Body of pancreas (tissue), 4 donors: ENCODE measurements at regions not wholly inside any gene's neighbourhood (a gene's known extent, or its start where the extent isn't known, plus 50 kb on each side); places are given as distances from the start of the nearest gene placed in this dataset.

Experiments
- ATAC-seq: fragments of 150-250 bp; one replicate; pipeline ENCODE4 v1.9.1; 2016
- DNase-seq, 4 donors: peaks; one replicate each; pipeline ENCODE4 v3.0.0-alpha.2; 2019
- H3K27ac ChIP-seq, 4 donors: fragments of 200-600 bp; sonication (generic); 1 replicate in 3 of 4; 2 replicates in 1 of 4; pipeline versions ENCODE4 v1.5.1 to v1.6.1; 2016 to 2019; ENCODE audit warnings: mild to moderate bottlenecking in 1 of 4, mixed read lengths in 1 of 4, moderate library complexity in 1 of 4
- H3K27me3 ChIP-seq, 2 donors: fragments of 200-600 bp; sonication (generic); one replicate each; pipeline ENCODE4 v1.6.0; 2016; ENCODE audit warnings: mild to moderate bottlenecking in 1 of 2
- H3K36me3 ChIP-seq, 2 donors: fragments of 200-600 bp; sonication (generic); replicated peaks in 1 of 2; 2 replicates each; pipeline ENCODE4 v1.5.1; 2016; ENCODE audit warnings: low read depth in 2 of 2; ENCODE audit not compliant: insufficient read depth in 1 of 2
- H3K4me1 ChIP-seq: fragments of 200-600 bp; sonication (generic); one replicate; pipeline ENCODE4 v1.6.0; 2016
- H3K4me3 ChIP-seq, 2 donors: fragments of 200-600 bp; sonication (generic); 1 replicate in 1 of 2; 2 replicates in 1 of 2; pipeline ENCODE4 v1.5.1; 2016 to 2019
- H3K9me3 ChIP-seq, 3 donors: fragments of 200-600 bp; sonication (generic); 1 replicate in 2 of 3; 2 replicates in 1 of 3; pipeline ENCODE4 v1.5.1; 2016
- POLR2A ChIP-seq, 3 donors: fragments of 450-650 bp; IDR thresholded peaks; one replicate each; pipeline ENCODE4 v1.6.1; 2016; ENCODE audit warnings: antibody characterized with exemption in 3 of 3, mild to moderate bottlenecking in 2 of 3
- whole genome bisulfite sequencing, 2 donors: methylation state at CpG; one replicate each; pipeline ENCODE4 v1.1.5; 2017; 5-methylcytosine and 5-hydroxymethylcytosine counted together
- intact Hi-C: fragments of 100-400 bp; cut with DNase I; formaldehyde crosslinking; loops from one replicate; pipeline ENCODE4 v1.15.1; 2023
- TF ChIP-seq, protein P1 (sequence below), 7 experiments: fragments of 450-650 bp in 4 of 7; fragments of 200-600 bp in 3 of 7; sonication (generic) in 3 of 7; IDR thresholded peaks; one replicate each; pipeline ENCODE4 v1.5.1; 2016 to 2019; ENCODE audit warnings: antibody characterized with exemption in 7 of 7

DNA sequence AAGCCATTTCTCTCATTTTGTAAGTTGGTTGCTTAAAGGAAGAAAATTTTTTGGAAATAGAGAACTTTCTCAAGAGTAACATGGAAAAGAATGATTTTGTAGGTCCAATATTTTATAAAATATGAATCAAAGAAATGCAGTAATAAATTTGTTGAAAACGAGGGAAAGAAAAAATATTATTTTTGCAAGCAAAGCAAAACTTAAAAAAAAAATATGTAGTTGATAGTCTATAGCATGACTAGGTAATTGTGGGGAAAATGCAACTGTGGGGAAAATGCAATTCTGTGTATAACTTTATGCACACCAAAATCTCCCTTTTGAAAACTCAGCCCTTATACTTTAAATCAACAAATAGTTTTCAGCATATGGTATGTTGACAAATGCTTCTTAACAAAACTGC, 604.0 kb upstream of the AGTR1 start:
- TF ChIP-seq POLR2A (IDR thresholded peaks at IDR 0.05), result no peak
- TF ChIP-seq, protein P1, sequence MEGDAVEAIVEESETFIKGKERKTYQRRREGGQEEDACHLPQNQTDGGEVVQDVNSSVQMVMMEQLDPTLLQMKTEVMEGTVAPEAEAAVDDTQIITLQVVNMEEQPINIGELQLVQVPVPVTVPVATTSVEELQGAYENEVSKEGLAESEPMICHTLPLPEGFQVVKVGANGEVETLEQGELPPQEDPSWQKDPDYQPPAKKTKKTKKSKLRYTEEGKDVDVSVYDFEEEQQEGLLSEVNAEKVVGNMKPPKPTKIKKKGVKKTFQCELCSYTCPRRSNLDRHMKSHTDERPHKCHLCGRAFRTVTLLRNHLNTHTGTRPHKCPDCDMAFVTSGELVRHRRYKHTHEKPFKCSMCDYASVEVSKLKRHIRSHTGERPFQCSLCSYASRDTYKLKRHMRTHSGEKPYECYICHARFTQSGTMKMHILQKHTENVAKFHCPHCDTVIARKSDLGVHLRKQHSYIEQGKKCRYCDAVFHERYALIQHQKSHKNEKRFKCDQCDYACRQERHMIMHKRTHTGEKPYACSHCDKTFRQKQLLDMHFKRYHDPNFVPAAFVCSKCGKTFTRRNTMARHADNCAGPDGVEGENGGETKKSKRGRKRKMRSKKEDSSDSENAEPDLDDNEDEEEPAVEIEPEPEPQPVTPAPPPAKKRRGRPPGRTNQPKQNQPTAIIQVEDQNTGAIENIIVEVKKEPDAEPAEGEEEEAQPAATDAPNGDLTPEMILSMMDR (IDR thresholded peaks at IDR 0.05), result no peak
- ATAC-seq, result no peak
- H3K4me3 ChIP-seq, result no peak overlapping the region
- WGBS, 2 donors, result 35 to 47% methylated on average over 1 of the region's 1 CpG
- no peaks in the 10 kb centered on the region for H3K27me3 ChIP-seq
- H3K36me3 ChIP-seq, result no peaks in the 10 kb centered on the region
- no peak overlapping the region for H3K27ac ChIP-seq
- H3K9me3 ChIP-seq, result no peaks in the 10 kb centered on the region
- DNase-seq, result no peak
- intact Hi-C loops, result no loop called here
- H3K4me1 ChIP-seq, result no peaks in the 10 kb centered on the region

DNA sequence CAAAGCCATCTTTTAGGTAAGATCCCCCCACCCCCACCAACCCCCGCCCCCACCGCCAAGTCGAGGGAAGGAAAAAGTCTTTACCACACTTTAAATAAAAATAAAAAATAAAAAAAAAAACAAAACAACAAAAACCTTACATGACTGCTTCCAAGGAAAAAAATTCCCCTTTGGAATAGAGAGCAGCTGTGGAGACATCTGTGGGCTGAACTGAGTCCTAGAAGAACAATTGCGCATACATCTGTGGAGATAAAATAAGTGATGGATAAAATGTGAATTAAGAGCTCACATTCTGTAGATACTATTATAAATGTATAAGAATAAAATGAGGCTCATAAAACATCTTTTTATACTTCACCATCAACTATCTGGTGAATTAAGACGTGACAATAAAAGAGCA, 601.7 kb upstream of the AGTR1 start:
- H3K27me3 ChIP-seq, result no peaks in the 10 kb centered on the region
- 62 to 63% methylated on average over 5 of the region's 5 CpGs for WGBS, 2 donors
- no peak overlapping the region for H3K27ac ChIP-seq
- no peak for TF ChIP-seq POLR2A (IDR thresholded peaks at IDR 0.05)
- TF ChIP-seq, protein P1 (IDR thresholded peaks at IDR 0.05), result no peak
- ATAC-seq (no peak), DNase-seq (no peak)
- intact Hi-C loops, result no loop called here
- no peaks in the 10 kb centered on the region for H3K4me1 ChIP-seq
- no peaks in the 10 kb centered on the region for H3K36me3 ChIP-seq
- no peaks in the 10 kb centered on the region for H3K9me3 ChIP-seq
- H3K4me3 ChIP-seq, result no peak overlapping the region

DNA sequence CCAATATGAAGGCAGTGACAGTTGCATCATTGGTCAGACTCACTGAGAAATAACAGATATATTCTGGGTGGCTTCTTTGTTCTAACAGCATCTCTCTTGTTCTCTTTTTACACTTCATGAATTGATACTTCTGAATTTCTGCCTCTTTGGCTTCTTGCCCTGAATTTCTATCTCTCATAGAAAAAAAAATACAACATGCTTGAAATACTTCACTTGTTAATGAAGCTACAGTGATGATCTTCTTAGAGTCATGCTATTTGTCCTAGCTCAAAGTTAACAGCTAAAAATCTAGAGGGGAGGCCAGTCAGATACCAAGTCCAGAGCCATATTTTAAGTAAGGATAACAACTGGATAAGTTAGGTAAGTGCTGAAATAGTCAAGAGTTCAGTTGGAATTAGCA, 597.2 kb upstream of the AGTR1 start:
- intact Hi-C loops, result no loop called here
- Histone ChIP-seq H3K4me1 (no peaks in the 10 kb centered on the region), H3K36me3 (no peaks in the 10 kb centered on the region), H3K27me3 (no peaks in the 10 kb centered on the region), H3K9me3 (no peaks in the 10 kb centered on the region), H3K27ac (no peak overlapping the region), H3K4me3 (no peak overlapping the region)
- no peak for DNase-seq
- no peak for TF ChIP-seq POLR2A (IDR thresholded peaks at IDR 0.05)
- TF ChIP-seq, protein P1 (IDR thresholded peaks at IDR 0.05), result no peak
- no peak for ATAC-seq

DNA sequence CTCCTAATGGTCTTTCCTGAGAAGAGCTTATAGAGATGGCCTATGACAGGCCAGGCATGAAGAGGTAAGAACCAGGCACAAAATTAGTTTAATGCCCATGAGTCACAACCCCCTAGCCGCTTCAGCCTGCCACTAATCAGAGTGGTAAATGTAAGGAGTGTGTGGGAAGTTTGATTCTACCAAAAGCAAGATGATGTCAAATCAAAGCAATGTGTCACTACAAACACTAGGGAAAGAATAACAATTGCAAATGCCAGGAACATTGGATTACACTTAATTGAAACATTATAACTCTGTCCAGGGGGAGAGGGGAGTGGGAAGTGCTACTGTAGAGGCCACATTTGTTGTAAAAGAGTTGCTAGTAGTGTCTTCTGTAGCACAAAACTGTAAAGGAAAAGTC, 596.6 kb upstream of the AGTR1 start:
- H3K36me3 ChIP-seq, result no peaks in the 10 kb centered on the region
- H3K4me3 ChIP-seq, result no peak overlapping the region
- TF ChIP-seq, protein P1 (IDR thresholded peaks at IDR 0.05), result no peak
- no peak for TF ChIP-seq POLR2A (IDR thresholded peaks at IDR 0.05)
- no peaks in the 10 kb centered on the region for H3K27me3 ChIP-seq
- H3K27ac ChIP-seq, result no peak overlapping the region
- DNase-seq (no peak), ATAC-seq (no peak)
- intact Hi-C loops, result no loop called here
- no peaks in the 10 kb centered on the region for H3K4me1 ChIP-seq
- 72 to 83% methylated on average over 1 of the region's 1 CpG for WGBS, 2 donors
- H3K9me3 ChIP-seq, result no peaks in the 10 kb centered on the region

DNA sequence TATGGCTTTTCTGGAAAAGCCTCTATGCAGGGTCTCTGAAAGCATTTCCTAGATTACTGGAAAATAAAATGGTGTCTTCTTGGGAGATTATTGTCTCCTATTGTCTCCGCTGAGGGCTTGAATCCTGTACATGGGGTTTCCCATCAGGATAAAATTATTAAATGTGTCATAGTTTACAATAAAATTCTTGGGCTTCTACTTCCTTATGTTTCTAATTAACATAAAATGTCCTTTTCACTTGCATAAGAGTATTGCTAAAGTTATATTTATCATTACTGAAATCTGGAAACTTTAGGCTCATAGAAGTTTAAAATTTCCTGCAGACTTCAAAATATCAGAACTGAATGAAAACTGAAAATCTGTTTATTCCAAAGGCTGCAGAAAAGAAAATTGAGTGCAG, 595.5 kb upstream of the AGTR1 start:
- ATAC-seq (no peak), DNase-seq (no peak)
- no peaks in the 10 kb centered on the region for H3K27me3 ChIP-seq
- intact Hi-C loops, result no loop called here
- TF ChIP-seq POLR2A (IDR thresholded peaks at IDR 0.05), result no peak
- TF ChIP-seq, protein P1 (IDR thresholded peaks at IDR 0.05), result no peak
- H3K27ac ChIP-seq, result no peak overlapping the region
- no peaks in the 10 kb centered on the region for H3K9me3 ChIP-seq
- H3K4me3 ChIP-seq, result no peak overlapping the region
- no peaks in the 10 kb centered on the region for H3K4me1 ChIP-seq
- no peaks in the 10 kb centered on the region for H3K36me3 ChIP-seq
- WGBS, 2 donors, result 88 to 100% methylated on average over 1 of the region's 1 CpG
